WTC11 (cell line): ENCODE measurements at regions not wholly inside any gene's neighbourhood (a gene's known extent, or its start where the extent isn't known, plus 50 kb on each side); places are given as distances from the start of the nearest gene placed in this dataset.

Experiments
- ATAC-seq: fragments of 200-7000 bp; cut with Tn5 transposase; 2 replicates; pipeline ENCODE4 v1.10.0; 2021; ENCODE audit warnings: mild to moderate bottlenecking, moderate library complexity
- CTCF ChIA-PET: fragments of 300-600 bp; sonication (Branson Sonifier 250); formaldehyde crosslinking; loops from one replicate; lab custom pipeline; 2021; ENCODE audit warnings: antibody characterized with exemption; lab: Charles Lee
- POLR2A ChIA-PET: fragments of 350-600 bp; sonication (Branson Sonifier 250); formaldehyde crosslinking; loops from one replicate; lab custom pipeline; 2021; ENCODE audit warnings: antibody characterized with exemption; lab: Charles Lee
- DNase-seq: peaks from one replicate; pipeline ENCODE4 v3.0.0; 2021; ENCODE audit warnings: low spot score
- H3K27ac Mint-ChIP-seq: 2 replicates; pipeline ENCODE4 v1.8.0; 2021; ENCODE audit warnings: mixed read lengths
- H3K27me3 Mint-ChIP-seq: 2 replicates; pipeline ENCODE4 v1.8.0; 2021; ENCODE audit warnings: low read depth, mild to moderate bottlenecking, moderate library complexity, mixed read lengths
- H3K36me3 Mint-ChIP-seq: 2 replicates; pipeline ENCODE4 v1.8.0; 2021; ENCODE audit warnings: mixed read lengths
- H3K4me1 Mint-ChIP-seq: 2 replicates; pipeline ENCODE4 v1.8.0; 2022; ENCODE audit warnings: mixed read lengths
- H3K4me3 Mint-ChIP-seq: 2 replicates; pipeline ENCODE4 v1.8.0; 2021; ENCODE audit warnings: mild to moderate bottlenecking, moderate library complexity, mixed read lengths
- H3K9me3 Mint-ChIP-seq: 2 replicates; pipeline ENCODE4 v1.8.0; 2021; ENCODE audit warnings: mixed read lengths
- AFF4 ChIP-seq: sonication (generic); formaldehyde crosslinking; IDR thresholded peaks from 2 replicates; pipeline ENCODE4 v1.8.1; 2023; ENCODE audit warnings: mild to moderate bottlenecking, missing genetic modification reagents, borderline replicate concordance
- CDX4 ChIP-seq: fragments of 250-450 bp; sonication (Bioruptor Pico); IDR thresholded peaks from 2 replicates; pipeline ENCODE4 v1.9.0; 2021; ENCODE audit warnings: moderate library complexity, mild to moderate bottlenecking, inconsistent platforms, borderline replicate concordance
- GABPB1 ChIP-seq: sonication (generic); formaldehyde crosslinking; IDR thresholded peaks from 2 replicates; pipeline ENCODE4 v1.8.1; 2023; ENCODE audit warnings: mild to moderate bottlenecking, missing genetic modification reagents
- GTF2I ChIP-seq: fragments of 250-450 bp; sonication (Bioruptor Pico); conservative IDR thresholded peaks from 2 replicates; pipeline ENCODE4 v1.4.0; 2021; ENCODE audit warnings: mild to moderate bottlenecking
- IRF2 ChIP-seq: sonication (generic); formaldehyde crosslinking; IDR thresholded peaks from 2 replicates; pipeline ENCODE4 v1.8.0; 2022; ENCODE audit warnings: low read depth, missing genetic modification reagents, borderline replicate concordance
- MYBL2 ChIP-seq: sonication (generic); formaldehyde crosslinking; IDR thresholded peaks from 2 replicates; pipeline ENCODE4 v1.8.1; 2023; ENCODE audit warnings: mild to moderate bottlenecking, moderate library complexity, missing genetic modification reagents
- NFE2L1 ChIP-seq: sonication (generic); formaldehyde crosslinking; IDR thresholded peaks from 2 replicates; pipeline ENCODE4 v1.8.1; 2023; ENCODE audit warnings: missing genetic modification reagents
- OVOL2 ChIP-seq: fragments of 250-450 bp; sonication (Bioruptor Pico); IDR thresholded peaks from 2 replicates; pipeline ENCODE4 v1.9.0; 2021; ENCODE audit warnings: mild to moderate bottlenecking, borderline replicate concordance
- RELA ChIP-seq: sonication (generic); formaldehyde crosslinking; IDR thresholded peaks from 2 replicates; pipeline ENCODE4 v1.8.1; 2022; ENCODE audit warnings: missing genetic modification reagents, mild to moderate bottlenecking, borderline replicate concordance
- TCF7 ChIP-seq: sonication (generic); formaldehyde crosslinking; IDR thresholded peaks from 2 replicates; pipeline ENCODE4 v1.8.0; 2022; ENCODE audit warnings: mild to moderate bottlenecking, low read depth, missing genetic modification reagents, moderate library complexity
- ZNF317 ChIP-seq: sonication (generic); formaldehyde crosslinking; IDR thresholded peaks from 2 replicates; pipeline ENCODE4 v1.8.1; 2023; ENCODE audit warnings: low read depth, mild to moderate bottlenecking, moderate library complexity, missing genetic modification reagents, borderline replicate concordance
- ZNF416 ChIP-seq: fragments of 250-450 bp; sonication (Bioruptor Pico); IDR thresholded peaks from 2 replicates; pipeline ENCODE4 v1.9.0; 2021; ENCODE audit warnings: mild to moderate bottlenecking, inconsistent platforms
- ZNF512 ChIP-seq: sonication (generic); formaldehyde crosslinking; IDR thresholded peaks from 2 replicates; pipeline ENCODE4 v1.8.1; 2022; ENCODE audit warnings: missing genetic modification reagents, borderline replicate concordance
- TF ChIP-seq, protein P1 (sequence below): sonication (generic); formaldehyde crosslinking; IDR thresholded peaks from 2 replicates; pipeline ENCODE4 v1.8.1; 2023; ENCODE audit warnings: mild to moderate bottlenecking, missing genetic modification reagents
- TF ChIP-seq, protein P2 (sequence below): sonication (generic); formaldehyde crosslinking; IDR thresholded peaks from 2 replicates; pipeline ENCODE4 v1.8.0; 2022; ENCODE audit warnings: mild to moderate bottlenecking, missing genetic modification reagents
- TF ChIP-seq, protein P3 (sequence below): sonication (generic); formaldehyde crosslinking; conservative IDR thresholded peaks from 2 replicates; pipeline ENCODE4 v1.8.1; 2023; ENCODE audit warnings: mild to moderate bottlenecking, low read depth, missing genetic modification reagents, moderate library complexity
- TF ChIP-seq, protein P4 (sequence below): sonication (generic); formaldehyde crosslinking; IDR thresholded peaks from 2 replicates; pipeline ENCODE4 v1.8.1; 2022; ENCODE audit warnings: mild to moderate bottlenecking, moderate library complexity, missing genetic modification reagents

GRCh38 chr22:48745842-48746788 is 1081.6 kb downstream of the BRD1 start:
- Mint-ChIP-seq H3K27me3 (no peaks in the 10 kb centered on the region), H3K9me3 (no peaks in the 10 kb centered on the region), H3K36me3 (no peaks in the 10 kb centered on the region), H3K4me3 (no peak overlapping the region), H3K27ac (peak overlapping the region; percentile 60; the same call in 1 of the 2 replicates), H3K4me1 (no peaks in the 10 kb centered on the region)
- CTCF ChIA-PET: no interaction called here
- TF ChIP-seq, protein P1, sequence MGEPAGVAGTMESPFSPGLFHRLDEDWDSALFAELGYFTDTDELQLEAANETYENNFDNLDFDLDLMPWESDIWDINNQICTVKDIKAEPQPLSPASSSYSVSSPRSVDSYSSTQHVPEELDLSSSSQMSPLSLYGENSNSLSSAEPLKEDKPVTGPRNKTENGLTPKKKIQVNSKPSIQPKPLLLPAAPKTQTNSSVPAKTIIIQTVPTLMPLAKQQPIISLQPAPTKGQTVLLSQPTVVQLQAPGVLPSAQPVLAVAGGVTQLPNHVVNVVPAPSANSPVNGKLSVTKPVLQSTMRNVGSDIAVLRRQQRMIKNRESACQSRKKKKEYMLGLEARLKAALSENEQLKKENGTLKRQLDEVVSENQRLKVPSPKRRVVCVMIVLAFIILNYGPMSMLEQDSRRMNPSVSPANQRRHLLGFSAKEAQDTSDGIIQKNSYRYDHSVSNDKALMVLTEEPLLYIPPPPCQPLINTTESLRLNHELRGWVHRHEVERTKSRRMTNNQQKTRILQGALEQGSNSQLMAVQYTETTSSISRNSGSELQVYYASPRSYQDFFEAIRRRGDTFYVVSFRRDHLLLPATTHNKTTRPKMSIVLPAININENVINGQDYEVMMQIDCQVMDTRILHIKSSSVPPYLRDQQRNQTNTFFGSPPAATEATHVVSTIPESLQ (CRISPR knock-in tag): no peak
- TF ChIP-seq ZNF317 (no peak), ZNF416 (CRISPR knock-in tag) (no peak), TCF7 (CRISPR knock-in tag) (no peak), ZNF512 (CRISPR knock-in tag) (no peak)
- DNase-seq: peak; percentile 11
- no peak for ATAC-seq
- POLR2A ChIA-PET: no interaction called here

GRCh38 chr22:48744967-48745841 is 1082.5 kb downstream of the BRD1 start:
- H3K27me3 Mint-ChIP-seq: no peaks in the 10 kb centered on the region
- H3K9me3 Mint-ChIP-seq: no peaks in the 10 kb centered on the region
- TF ChIP-seq, protein P2, sequence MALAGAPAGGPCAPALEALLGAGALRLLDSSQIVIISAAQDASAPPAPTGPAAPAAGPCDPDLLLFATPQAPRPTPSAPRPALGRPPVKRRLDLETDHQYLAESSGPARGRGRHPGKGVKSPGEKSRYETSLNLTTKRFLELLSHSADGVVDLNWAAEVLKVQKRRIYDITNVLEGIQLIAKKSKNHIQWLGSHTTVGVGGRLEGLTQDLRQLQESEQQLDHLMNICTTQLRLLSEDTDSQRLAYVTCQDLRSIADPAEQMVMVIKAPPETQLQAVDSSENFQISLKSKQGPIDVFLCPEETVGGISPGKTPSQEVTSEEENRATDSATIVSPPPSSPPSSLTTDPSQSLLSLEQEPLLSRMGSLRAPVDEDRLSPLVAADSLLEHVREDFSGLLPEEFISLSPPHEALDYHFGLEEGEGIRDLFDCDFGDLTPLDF (CRISPR knock-in tag): no peak
- TF ChIP-seq, protein P3, sequence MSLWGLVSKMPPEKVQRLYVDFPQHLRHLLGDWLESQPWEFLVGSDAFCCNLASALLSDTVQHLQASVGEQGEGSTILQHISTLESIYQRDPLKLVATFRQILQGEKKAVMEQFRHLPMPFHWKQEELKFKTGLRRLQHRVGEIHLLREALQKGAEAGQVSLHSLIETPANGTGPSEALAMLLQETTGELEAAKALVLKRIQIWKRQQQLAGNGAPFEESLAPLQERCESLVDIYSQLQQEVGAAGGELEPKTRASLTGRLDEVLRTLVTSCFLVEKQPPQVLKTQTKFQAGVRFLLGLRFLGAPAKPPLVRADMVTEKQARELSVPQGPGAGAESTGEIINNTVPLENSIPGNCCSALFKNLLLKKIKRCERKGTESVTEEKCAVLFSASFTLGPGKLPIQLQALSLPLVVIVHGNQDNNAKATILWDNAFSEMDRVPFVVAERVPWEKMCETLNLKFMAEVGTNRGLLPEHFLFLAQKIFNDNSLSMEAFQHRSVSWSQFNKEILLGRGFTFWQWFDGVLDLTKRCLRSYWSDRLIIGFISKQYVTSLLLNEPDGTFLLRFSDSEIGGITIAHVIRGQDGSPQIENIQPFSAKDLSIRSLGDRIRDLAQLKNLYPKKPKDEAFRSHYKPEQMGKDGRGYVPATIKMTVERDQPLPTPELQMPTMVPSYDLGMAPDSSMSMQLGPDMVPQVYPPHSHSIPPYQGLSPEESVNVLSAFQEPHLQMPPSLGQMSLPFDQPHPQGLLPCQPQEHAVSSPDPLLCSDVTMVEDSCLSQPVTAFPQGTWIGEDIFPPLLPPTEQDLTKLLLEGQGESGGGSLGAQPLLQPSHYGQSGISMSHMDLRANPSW (CRISPR knock-in tag): no peak
- no peak for TF ChIP-seq CDX4
- TF ChIP-seq MYBL2 (CRISPR knock-in tag): no peak
- TF ChIP-seq GTF2I (CRISPR knock-in tag): no peak
- no peak for TF ChIP-seq IRF2 (CRISPR knock-in tag)
- no peak for TF ChIP-seq NFE2L1 (CRISPR knock-in tag)
- TF ChIP-seq RELA (CRISPR knock-in tag): no peak
- no peak for TF ChIP-seq GABPB1
- no peak for TF ChIP-seq ZNF416 (CRISPR knock-in tag)
- TF ChIP-seq, protein P4, sequence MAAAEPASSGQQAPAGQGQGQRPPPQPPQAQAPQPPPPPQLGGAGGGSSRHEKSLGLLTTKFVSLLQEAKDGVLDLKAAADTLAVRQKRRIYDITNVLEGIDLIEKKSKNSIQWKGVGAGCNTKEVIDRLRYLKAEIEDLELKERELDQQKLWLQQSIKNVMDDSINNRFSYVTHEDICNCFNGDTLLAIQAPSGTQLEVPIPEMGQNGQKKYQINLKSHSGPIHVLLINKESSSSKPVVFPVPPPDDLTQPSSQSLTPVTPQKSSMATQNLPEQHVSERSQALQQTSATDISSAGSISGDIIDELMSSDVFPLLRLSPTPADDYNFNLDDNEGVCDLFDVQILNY: no peak
- TF ChIP-seq AFF4 (CRISPR knock-in tag): no peak
- TF ChIP-seq OVOL2 (CRISPR knock-in tag): no peak

More at GRCh38 chr22:48744967-48745841, 1082.5 kb downstream of the BRD1 start:
- Mint-ChIP-seq H3K36me3 (no peaks in the 10 kb centered on the region), H3K4me1 (no peaks in the 10 kb centered on the region), H3K27ac (no peak overlapping the region), H3K4me3 (no peak overlapping the region)
- CTCF ChIA-PET: no interaction called here
- POLR2A ChIA-PET: no interaction called here
- DNase-seq (no peak), ATAC-seq (no peak)
